ENCODE measurements at regions not wholly inside any gene's neighbourhood (a gene's known extent, or its start where the extent isn't known, plus 50 kb on each side); places are given as distances from the start of the nearest gene placed in this dataset.

- TF ChIP-seq CTCF (IDR thresholded peaks at IDR 0.05; ENCODE audit: low read depth, low read length), result no peak
- no peak overlapping the region for H3K4me3 ChIP-seq (replicated peaks in 1 of 2; ENCODE audit: low read depth in 2 of 2, low read length in 2 of 2)
- no peak for DNase-seq (ENCODE audit: low read depth in 2 of 2)
Measured at GRCh38 chr18:26677957-26678356, 129.6 kb upstream of the KCTD1 start.

- DNase-seq (ENCODE audit: low read depth in 2 of 2), result no peak
- TF ChIP-seq CTCF (IDR thresholded peaks at IDR 0.05; ENCODE audit: low read depth, low read length), result no peak
- no peak overlapping the region for H3K4me3 ChIP-seq (replicated peaks in 1 of 2; ENCODE audit: low read depth in 2 of 2, low read length in 2 of 2)
Measured at GRCh38 chr18:26667046-26667445, 118.7 kb upstream of the KCTD1 start.

- no peak for DNase-seq (ENCODE audit: low read depth in 2 of 2)
- TF ChIP-seq CTCF (IDR thresholded peaks at IDR 0.05; ENCODE audit: low read depth, low read length), result no peak
Measured at GRCh38 chr18:26662996-26663395, 114.6 kb upstream of the KCTD1 start.

GRCh38 chr18:26657631-26658581 is 109.6 kb upstream of the KCTD1 start:
- peak overlapping the region; percentile 61 for H3K4me3 ChIP-seq (replicated peaks in 1 of 2; ENCODE audit: low read depth in 2 of 2, low read length in 2 of 2)
- no peak for TF ChIP-seq CTCF (IDR thresholded peaks at IDR 0.05; ENCODE audit: low read depth, low read length)
- no peak for DNase-seq (ENCODE audit: low read depth in 2 of 2)

More at GRCh38 chr18:26662996-26663395, 114.6 kb upstream of the KCTD1 start:
- no peak overlapping the region for H3K4me3 ChIP-seq (replicated peaks in 1 of 2; ENCODE audit: low read depth in 2 of 2, low read length in 2 of 2)

GRCh38 chr18:26656944-26657536 is 108.7 kb upstream of the KCTD1 start:
- TF ChIP-seq CTCF (IDR thresholded peaks at IDR 0.05; ENCODE audit: low read depth, low read length), result peak; percentile 29
- peak; percentile 65 to 78 for DNase-seq (ENCODE audit: low read depth in 2 of 2)
- peak overlapping the region; percentile 61 for H3K4me3 ChIP-seq (replicated peaks in 1 of 2; ENCODE audit: low read depth in 2 of 2, low read length in 2 of 2)

GRCh38 chr18:26656431-26656943 is 108.1 kb upstream of the KCTD1 start:
- peak overlapping the region; percentile 47 to 61 for H3K4me3 ChIP-seq (replicated peaks in 1 of 2; ENCODE audit: low read depth in 2 of 2, low read length in 2 of 2)
- no peak for DNase-seq (ENCODE audit: low read depth in 2 of 2)
- no peak for TF ChIP-seq CTCF (IDR thresholded peaks at IDR 0.05; ENCODE audit: low read depth, low read length)

All from cardiac fibroblast (primary cell).